DMS53 (cell line): ENCODE measurements at regions not wholly inside any gene's neighbourhood (a gene's known extent, or its start where the extent isn't known, plus 50 kb on each side); places are given as distances from the start of the nearest gene placed in this dataset.

ENCODE experiments used
- DNase-seq: peaks from one replicate; lab custom pipeline; 2025; lab: John Stamatoyannopoulos, UW

GRCh38 chr6:113143206-113143605 is 713.9 kb upstream of the MARCKS start:
- DNase-seq: no peak

GRCh38 chr6:113144117-113144516 is 713.0 kb upstream of the MARCKS start:
- no peak for DNase-seq

- DNase-seq: peak; percentile 39
Measured at GRCh38 chr6:113146878-113147277, 710.3 kb upstream of the MARCKS start.

- no peak for DNase-seq
Measured at GRCh38 chr6:113147544-113147943, 709.6 kb upstream of the MARCKS start.

- DNase-seq: no peak
Measured at GRCh38 chr6:113148566-113148965, 708.6 kb upstream of the MARCKS start.

GRCh38 chr6:113149511-113149910 is 707.6 kb upstream of the MARCKS start:
- no peak for DNase-seq

GRCh38 chr6:113160306-113161017 is 696.7 kb upstream of the MARCKS start:
- no peak for DNase-seq

- DNase-seq: no peak
Measured at GRCh38 chr6:113161018-113161315, 696.2 kb upstream of the MARCKS start.

GRCh38 chr6:113162739-113163138 is 694.4 kb upstream of the MARCKS start:
- DNase-seq: no peak

- DNase-seq: no peak
Measured at GRCh38 chr6:113168057-113168456, 689.1 kb upstream of the MARCKS start.

- no peak for DNase-seq
Measured at GRCh38 chr6:113169484-113169883, 687.7 kb upstream of the MARCKS start.

GRCh38 chr6:113170454-113170853 is 686.7 kb upstream of the MARCKS start:
- DNase-seq: no peak

- DNase-seq: peak; percentile 37
Measured at GRCh38 chr6:113171882-113172281, 685.3 kb upstream of the MARCKS start.

GRCh38 chr6:113172531-113172966 is 684.6 kb upstream of the MARCKS start:
- DNase-seq: peak; percentile 38

- DNase-seq: no peak
Measured at GRCh38 chr6:113178349-113178748, 678.8 kb upstream of the MARCKS start.

- peak; percentile 6 for DNase-seq
Measured at GRCh38 chr6:113181164-113181563, 676.0 kb upstream of the MARCKS start.

- peak; percentile 87 for DNase-seq
Measured at GRCh38 chr6:113182370-113183141, 674.6 kb upstream of the MARCKS start.

GRCh38 chr6:113184291-113184690 is 672.9 kb upstream of the MARCKS start:
- DNase-seq: no peak

GRCh38 chr6:113184736-113185135 is 672.4 kb upstream of the MARCKS start:
- DNase-seq: no peak

- no peak for DNase-seq
Measured at GRCh38 chr6:113185299-113185698, 671.8 kb upstream of the MARCKS start.

GRCh38 chr6:113187661-113188060 is 669.5 kb upstream of the MARCKS start:
- no peak for DNase-seq

- no peak for DNase-seq
Measured at GRCh38 chr6:113188962-113189361, 668.2 kb upstream of the MARCKS start.

GRCh38 chr6:113190170-113190569 is 667.0 kb upstream of the MARCKS start:
- DNase-seq: peak; percentile 43

GRCh38 chr6:113194090-113194489 is 663.1 kb upstream of the MARCKS start:
- DNase-seq: no peak
